NCI-H446 (cell line): ENCODE measurements at regions not wholly inside any gene's neighbourhood (a gene's known extent, or its start where the extent isn't known, plus 50 kb on each side); places are given as distances from the start of the nearest gene placed in this dataset.

Experiments
- DNase-seq, 2 experiments: peaks; one replicate each; lab custom pipeline; 2025; lab: John Stamatoyannopoulos, UW

DNA sequence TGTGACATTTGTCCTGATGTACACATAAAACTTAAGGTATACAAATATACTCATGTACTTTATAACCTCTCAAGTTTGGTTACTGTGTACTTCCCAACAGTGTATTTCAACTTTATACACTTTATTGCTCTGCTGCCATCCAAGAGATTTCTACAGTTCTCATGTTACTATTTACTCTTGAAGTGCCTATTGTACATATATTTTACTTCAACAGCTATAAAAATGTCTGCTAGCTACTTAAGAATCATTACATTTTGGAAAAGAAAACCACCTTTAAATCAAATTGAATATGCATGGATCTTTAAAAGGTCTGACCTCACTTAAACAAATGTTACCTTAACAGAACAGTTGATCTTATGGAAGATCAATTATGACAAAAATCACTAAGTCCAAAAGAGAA, 1056.4 kb downstream of the ADGRL3 start:
- DNase-seq: no peak

DNA sequence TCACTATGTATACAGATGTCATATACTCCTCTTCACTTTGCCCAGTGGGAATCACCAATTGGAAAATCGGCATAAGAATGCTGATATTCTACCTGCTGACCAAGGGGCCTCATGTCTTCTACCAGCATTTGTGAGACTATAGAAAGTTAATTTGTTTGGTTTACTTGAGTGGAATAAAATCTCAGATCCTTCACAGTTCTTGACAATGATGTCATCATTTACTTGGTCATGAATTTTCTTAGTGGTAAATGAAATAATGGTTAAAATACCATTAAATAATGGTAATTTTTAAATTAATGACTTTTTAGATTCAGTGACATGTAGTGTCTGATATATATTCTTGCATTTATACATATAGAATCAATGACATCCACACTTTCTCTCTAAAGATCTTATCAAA, 1052.6 kb downstream of the ADGRL3 start:
- no peak for DNase-seq

DNA sequence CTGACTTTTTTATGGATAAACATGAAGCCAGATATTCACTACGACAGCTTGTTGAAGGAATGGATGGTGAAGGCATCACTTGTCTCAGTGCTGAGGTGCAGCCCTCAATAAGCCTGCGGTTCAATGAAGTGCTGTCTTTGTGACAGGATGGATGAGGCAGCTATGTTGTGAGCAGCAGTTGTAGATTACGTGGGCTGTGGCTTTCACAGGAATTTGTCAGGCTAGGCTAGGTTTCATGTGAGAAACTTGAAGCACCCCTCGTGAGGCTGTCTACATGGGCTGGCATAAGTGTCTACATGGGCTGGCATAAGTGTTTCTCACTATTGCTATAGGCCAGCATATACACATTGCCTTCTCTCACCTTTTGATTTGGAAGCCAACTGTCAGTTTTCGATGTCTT, 1050.0 kb downstream of the ADGRL3 start:
- no peak for DNase-seq

- DNase-seq: no peak
Observed at GRCh38 chr4:62243895-62244294, 1043.8 kb downstream of the ADGRL3 start.

DNA sequence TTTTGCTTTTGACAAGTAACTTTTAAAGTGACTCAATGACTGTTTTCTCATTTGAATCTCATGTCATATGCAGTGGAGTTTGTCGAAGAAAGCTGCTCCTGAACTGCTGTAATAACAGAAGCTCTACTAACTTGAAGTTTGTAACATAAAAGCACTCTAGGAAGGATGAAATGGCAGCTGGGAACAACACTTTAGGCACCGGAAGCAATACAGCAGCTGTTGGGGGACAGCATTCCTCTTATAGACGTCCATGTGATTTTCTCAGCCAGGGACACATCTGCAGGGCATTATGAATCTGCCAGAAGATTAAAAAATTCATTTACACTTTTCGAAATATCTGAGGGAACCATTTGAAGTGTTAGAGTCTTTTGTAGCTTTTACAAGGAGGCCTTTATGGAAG, 1035.8 kb downstream of the ADGRL3 start:
- no peak for DNase-seq

GRCh38 chr4:62232814-62233213, 1032.7 kb downstream of the ADGRL3 start:
- DNase-seq: no peak

DNA sequence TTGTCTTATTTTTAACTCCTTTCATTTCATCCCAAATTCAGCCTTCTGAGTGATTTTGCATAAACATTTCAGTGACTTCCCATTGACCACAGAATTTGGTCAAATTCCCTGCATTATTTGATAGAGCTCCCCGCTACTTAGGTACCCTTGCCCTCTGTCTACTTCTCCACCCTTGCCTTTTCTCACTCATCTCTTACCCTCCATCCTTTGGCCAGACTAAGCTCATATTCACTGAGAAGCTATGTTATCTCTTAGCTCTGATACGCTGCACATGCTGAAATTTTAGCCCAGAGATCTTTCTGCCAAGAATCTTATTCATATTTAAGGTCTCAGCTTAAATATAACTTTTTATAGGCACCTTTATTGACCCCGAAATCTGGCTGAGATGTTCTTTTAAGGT, 1031.9 kb downstream of the ADGRL3 start:
- no peak for DNase-seq

DNA sequence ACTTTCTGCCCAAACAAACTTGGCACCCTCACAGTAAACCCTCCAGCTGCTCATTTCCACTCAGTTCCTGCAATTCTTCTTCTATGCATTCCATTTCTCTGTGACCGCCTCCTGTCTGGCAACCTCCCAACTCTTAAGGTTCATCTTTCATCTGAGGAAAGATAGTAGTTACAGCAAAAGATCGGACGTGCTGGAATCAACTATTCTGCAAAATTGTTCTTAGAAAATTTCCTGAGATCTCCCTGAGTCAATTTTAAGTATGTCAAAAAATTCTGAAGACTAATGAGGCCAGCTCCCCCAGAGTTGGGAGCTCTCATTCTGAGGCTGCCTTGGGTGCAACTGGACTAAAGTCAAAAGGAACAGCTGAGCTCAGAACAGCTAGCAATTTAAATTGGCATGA, 1026.0 kb downstream of the ADGRL3 start:
- peak; percentile 49 to 82 for DNase-seq

- DNase-seq: no peak
Observed at GRCh38 chr4:62222121-62222520, 1022.0 kb downstream of the ADGRL3 start.

DNA sequence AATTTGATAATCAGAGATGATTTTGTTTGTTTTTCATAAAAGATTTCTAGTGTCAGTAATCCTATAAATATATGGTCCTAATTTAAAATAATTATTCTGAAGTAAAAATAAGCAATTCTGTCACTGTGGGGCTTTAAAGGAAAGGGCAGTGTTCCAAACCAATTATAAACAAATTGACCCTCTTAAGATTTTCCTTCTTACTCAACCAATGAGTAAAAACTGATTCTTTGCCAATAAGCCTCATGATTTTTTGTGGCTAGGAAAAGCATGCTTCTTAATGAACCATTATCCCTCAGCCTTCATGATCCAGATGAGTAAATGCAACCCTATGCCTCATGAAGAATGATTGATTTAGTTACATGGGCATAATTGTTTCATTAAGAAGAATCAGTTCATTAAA, 1010.4 kb downstream of the ADGRL3 start:
- peak; percentile 12 to 47 for DNase-seq

- DNase-seq: peak in 1 of 2 experiments; percentile 15
Observed at GRCh38 chr4:62209757-62210485, 1009.8 kb downstream of the ADGRL3 start.

DNA sequence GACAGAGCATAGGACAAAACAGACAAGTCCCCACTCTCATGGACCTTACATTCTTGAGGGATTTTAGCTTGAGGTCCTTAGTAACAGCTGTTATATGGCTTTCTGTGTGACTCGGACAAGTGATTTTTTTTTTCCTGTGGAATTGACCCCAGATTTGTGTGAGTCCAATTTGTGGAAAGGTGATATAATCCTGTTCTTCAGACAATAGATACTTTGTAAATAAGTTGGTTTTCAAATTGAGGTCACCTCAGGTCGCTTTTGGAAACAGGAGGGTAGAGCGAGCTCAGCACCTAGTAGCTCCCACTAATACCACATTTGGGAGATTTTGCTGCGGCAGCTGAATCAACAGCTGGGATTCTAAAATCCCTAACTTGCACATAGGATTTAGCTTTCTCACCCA, 1008.8 kb downstream of the ADGRL3 start:
- no peak for DNase-seq

DNA sequence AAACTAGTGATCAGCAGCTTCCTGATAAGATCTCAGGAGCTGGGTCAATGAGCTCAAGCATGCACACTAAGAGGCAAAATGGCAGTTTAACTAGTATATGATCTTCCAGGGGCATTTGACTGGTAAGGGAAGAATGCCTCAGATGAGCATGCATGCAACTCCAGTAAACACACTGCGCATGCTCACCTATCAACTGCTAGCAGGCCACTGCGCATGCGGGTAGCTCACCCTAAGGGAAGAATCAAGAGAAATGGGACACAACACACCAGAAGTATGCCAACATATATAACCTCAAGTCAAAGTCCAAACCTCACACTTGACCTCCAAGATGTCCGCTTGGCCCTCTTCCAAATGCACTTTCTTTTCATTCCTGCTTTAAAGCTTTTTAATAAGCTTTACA, 1004.0 kb downstream of the ADGRL3 start:
- DNase-seq: no peak

DNA sequence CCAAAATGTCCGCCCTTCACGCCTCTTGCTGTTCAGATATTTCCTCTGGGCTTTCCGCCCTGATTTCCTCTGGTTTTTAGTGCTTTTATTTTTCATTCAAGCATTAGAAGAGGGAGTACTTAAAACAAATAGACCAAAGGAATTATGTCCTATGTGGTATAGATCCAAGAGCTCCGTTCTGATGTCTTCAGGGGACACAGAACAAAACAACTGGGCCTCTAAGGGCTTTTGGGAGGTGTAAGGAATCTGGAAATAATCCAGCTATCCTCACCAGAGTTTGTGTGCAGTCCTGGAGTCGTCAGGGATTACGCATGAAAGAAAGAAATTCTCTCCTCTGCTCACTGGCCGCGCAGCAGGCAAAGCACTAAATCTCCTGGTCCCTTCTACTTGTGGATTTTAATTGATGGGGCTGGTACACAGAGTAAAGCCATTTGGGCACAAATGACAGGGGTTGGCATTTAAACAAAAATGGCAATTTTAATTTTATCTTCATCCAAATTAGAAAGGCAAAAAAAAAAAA, 999.2 kb downstream of the ADGRL3 start:
- DNase-seq: peak; percentile 20 to 45

DNA sequence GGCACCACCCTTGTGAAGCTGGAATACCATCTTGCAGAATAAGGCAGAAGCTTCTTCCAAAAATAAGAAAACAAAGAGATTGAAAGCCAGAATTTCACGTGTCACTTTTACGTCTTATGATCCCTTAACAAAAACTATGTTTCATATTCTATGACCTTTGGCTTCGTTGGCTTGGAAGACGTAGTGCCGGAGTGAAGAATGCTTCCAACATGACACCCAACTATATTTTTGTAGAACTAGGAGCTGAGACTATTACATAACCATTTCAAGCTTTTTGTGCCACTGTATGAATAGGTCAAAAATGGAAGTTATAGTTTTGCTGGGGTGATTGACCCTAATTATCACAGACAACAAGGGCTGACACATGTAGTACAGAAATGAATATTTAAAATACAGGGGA, 996.2 kb downstream of the ADGRL3 start:
- no peak for DNase-seq

- DNase-seq: no peak
Observed at GRCh38 chr4:62194342-62194741, 994.2 kb downstream of the ADGRL3 start.

DNA sequence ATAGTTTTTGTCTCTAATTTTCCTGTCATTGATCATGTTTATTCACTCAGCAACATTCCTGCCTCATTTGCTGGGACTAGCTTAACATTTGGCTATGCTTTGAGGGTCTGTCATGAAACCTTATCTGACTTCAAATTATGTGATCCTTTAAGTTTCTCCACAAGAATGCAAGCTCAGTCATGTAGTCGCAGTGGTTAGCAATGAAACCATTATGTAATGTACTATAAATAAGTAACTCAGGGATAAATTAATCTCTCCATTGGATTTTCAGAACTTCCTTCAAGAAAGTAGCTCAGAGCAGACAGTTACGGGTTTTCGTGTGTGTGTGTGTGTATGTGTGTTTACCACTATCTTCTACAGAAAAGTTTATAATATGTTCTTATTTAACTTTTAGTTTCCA, 993.6 kb downstream of the ADGRL3 start:
- DNase-seq: no peak

DNA sequence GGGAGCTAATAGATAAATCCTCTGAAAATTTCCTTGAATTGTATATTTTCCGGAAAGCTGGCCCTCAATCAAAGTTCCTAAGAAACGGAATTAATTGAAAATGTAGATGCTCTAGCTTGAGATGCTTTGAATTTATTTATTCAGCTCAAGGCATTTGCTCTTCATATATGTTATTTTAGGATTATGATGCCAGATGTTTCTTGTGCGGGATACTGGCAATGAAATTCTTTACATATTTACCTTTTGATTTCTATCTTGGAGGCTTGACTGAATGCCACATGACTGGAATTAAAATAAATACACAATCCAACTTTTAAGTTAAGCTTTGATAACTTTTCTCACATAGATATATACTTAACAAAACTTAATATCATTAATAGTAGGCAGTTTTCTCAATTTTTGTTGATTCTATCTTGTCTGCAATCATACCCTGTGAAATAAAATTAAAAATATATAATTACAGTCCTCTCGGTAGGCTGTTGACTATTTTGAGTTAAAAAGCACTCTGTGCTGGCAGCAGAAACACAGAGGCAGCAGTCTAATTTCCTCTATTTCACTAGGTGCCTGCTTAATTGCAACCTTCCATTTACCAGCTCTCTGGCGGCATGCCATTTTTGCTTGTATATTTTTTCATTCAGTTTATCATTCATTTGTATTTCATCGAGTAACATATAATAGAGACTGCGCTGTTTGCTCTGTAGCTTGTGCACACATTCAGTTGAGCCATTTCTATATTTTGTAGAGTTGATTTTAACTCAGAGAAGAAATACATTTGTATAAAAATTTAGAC, 991.5 kb downstream of the ADGRL3 start:
- peak; percentile 46 to 66 for DNase-seq

DNA sequence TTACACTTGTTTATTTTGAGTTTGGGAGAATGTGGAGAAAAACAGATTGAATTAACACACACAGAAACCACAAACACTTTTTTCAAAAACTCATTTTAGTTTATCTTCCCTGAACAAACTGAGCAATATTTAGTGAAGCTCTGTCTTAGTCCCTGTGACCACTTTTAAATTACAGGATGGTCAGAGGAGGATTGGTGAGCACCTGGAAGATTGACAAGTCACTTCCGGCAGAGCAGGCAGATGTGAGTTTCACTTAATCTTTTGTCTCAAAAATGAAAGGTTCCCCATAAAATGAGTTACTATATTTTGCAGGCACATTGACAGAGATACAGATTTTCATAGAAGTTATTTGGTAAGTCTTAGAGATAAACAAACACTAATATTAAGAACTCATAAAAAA, 970.1 kb downstream of the ADGRL3 start:
- no peak for DNase-seq

DNA sequence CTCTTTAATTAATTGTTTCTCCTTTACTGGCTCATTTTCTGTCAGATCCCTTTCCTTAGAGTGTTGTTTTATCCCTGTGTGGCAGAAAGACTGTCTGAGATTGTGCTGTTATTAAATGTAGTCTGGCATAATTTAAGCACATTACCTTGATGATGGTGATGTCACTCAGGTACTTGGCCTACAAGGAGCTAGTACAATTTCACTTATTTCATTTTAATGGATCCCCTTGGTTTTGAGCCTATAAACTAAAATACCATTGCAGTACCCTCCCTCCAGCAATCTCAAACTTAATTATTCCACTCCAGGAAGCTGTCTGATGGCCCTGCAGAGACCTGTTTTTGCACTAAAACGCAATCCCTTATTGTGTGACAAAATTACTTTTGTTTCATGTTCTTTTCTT, 968.6 kb downstream of the ADGRL3 start:
- no peak for DNase-seq

DNA sequence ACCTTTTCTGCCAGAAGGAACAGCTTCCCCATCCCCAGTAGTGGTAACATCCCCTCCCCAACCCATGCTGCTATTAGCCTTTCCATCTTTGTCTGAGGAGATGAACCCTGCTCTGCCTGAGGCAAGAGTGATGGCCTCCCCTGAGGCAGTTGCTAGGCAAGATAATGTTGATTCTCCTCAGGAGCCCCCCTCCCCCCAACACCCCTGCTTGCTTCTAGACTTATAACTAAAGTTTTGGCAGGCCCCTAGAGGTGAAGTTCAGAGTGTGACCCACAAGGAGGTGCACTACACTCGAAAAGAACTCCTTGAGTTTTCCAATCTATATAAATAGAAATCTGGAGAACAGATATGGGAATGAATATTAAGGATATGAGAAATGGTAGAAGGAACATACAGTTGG, 962.5 kb downstream of the ADGRL3 start:
- no peak for DNase-seq

DNA sequence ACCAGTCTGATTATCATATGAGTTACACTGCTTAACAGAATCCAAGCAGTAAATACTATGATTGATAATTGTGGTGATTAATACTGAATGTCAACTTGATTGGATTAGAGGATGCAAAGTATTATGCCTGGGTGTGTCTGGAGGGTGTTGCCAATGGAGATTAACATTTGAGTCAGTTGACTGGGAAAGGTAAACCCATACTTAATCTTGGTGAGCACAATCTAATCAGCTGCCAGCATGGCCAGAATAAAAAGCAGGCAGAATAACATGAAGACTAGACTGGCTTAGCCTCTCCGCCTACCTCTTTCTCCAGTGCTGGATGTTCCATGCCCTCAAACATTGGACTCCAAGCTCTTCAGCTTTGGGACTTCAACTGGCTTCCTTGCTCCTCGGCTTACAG, 961.3 kb downstream of the ADGRL3 start:
- DNase-seq: no peak

GRCh38 chr4:62159876-62160275, 959.8 kb downstream of the ADGRL3 start:
- no peak for DNase-seq
